Coronary artery (tissue), 2 donors: ENCODE measurements at regions not wholly inside any gene's neighbourhood (a gene's known extent, or its start where the extent isn't known, plus 50 kb on each side); places are given as distances from the start of the nearest gene placed in this dataset.

Experiments
- DNase-seq: peaks from one replicate; pipeline ENCODE4 v3.0.0-alpha.2; 2017; ENCODE audit warnings: low spot score
- H3K27ac ChIP-seq, 2 donors: fragments of 200-600 bp; sonication (generic); one replicate each; pipeline ENCODE4 v1.5.1; 2016 to 2019
- H3K4me3 ChIP-seq: fragments of 200-600 bp; sonication (generic); 2 replicates; pipeline ENCODE4 v1.5.1; 2016; ENCODE audit warnings: mild to moderate bottlenecking, moderate library complexity
- TF ChIP-seq, protein P1 (sequence below): fragments of 200-600 bp; sonication (generic); IDR thresholded peaks from one replicate; pipeline ENCODE4 v1.5.1; 2019; ENCODE audit warnings: antibody characterized with exemption

DNA sequence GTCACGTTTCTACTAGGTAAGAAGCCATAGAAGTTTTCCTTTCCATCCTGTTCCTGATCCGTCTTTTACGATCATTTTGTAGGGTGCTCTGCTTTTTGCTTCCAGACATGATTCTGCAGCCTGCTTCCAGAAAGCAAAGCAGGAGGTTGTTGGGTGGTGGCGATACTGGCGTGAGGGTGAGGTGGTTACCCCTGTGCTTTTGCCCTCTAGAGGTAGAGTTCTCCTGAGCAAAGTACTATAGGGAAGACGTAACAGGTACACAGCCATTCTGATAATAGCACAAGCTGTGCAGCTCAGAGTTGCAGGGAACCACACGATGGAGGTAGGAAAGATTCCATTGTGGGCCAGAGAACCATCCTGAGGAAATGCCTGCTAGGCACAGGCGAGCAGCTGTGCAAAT, 186.0 kb downstream of the PAH start:
- DNase-seq: no peak
- TF ChIP-seq, protein P1, sequence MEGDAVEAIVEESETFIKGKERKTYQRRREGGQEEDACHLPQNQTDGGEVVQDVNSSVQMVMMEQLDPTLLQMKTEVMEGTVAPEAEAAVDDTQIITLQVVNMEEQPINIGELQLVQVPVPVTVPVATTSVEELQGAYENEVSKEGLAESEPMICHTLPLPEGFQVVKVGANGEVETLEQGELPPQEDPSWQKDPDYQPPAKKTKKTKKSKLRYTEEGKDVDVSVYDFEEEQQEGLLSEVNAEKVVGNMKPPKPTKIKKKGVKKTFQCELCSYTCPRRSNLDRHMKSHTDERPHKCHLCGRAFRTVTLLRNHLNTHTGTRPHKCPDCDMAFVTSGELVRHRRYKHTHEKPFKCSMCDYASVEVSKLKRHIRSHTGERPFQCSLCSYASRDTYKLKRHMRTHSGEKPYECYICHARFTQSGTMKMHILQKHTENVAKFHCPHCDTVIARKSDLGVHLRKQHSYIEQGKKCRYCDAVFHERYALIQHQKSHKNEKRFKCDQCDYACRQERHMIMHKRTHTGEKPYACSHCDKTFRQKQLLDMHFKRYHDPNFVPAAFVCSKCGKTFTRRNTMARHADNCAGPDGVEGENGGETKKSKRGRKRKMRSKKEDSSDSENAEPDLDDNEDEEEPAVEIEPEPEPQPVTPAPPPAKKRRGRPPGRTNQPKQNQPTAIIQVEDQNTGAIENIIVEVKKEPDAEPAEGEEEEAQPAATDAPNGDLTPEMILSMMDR: no peak
- Histone ChIP-seq H3K4me3 (no peak overlapping the region), H3K27ac (no peak overlapping the region)

- H3K4me3 ChIP-seq: no peak overlapping the region
- no peak for DNase-seq
- H3K27ac ChIP-seq: no peak overlapping the region
- TF ChIP-seq, protein P1: no peak
Observed at GRCh38 chr12:102728506-102729242, 188.4 kb downstream of the PAH start.

DNA sequence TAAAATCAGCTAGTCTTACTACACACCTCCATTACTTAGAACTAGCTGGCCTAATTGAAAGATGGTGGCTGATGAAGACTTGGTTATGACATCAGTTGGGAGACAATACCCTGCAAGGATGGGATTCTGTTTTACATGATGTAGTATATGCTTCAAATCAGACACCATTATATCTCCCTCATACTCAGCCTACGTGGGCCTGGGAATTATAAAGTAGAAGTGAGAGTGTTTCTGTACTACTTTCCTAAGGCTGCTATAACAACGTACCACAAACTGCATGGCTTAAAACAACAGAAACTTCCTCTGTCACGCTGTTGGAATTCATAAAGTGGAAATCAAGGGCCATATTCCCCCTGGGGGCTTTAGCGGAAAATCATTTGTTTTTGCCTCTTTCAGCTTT, 190.4 kb downstream of the PAH start:
- TF ChIP-seq, protein P1: no peak
- DNase-seq: no peak
- no peak overlapping the region for H3K27ac ChIP-seq

GRCh38 chr12:102722147-102722546, 194.9 kb downstream of the PAH start:
- H3K27ac ChIP-seq: no peak overlapping the region

More for the DNA sequence above, 190.4 kb downstream of the PAH start:
- H3K4me3 ChIP-seq: no peak overlapping the region

GRCh38 chr12:102708108-102708507, 208.9 kb downstream of the PAH start:
- H3K4me3 ChIP-seq: no peak overlapping the region
- TF ChIP-seq, protein P1: no peak
- no peak for DNase-seq
- H3K27ac ChIP-seq: no peak overlapping the region

More at GRCh38 chr12:102722147-102722546, 194.9 kb downstream of the PAH start:
- DNase-seq: no peak
- H3K4me3 ChIP-seq: no peak overlapping the region
- TF ChIP-seq, protein P1: no peak

DNA sequence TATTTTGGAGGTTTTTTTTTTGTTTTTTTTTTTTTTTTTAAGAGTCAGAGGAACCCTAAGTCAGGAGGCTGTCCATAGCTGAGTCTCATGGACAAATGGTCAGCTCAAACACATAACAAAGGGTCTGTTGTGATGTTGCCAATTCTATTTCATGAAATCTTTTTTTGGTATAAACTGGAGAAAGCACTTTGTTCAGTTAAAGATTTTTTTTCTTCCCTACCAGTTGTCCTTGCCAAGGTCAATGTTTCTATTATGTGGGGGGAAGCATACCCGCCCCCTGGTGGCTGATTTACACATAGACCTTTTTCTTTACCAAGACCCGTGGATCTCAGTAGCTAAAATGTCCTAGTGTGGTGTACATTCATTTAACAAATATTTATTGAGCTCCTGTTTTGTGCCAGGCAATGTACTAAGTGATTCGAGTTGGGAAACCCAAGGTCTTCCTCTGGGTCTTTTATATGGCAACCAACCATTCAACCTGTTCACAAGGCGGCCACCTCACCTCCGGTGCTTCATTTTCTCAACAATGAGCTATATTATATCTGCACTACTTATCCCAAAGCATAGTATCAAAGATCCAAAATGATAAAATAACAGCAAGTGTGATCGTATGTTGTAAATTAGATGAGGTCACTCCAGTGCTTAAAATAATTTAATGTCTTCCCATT, 214.5 kb downstream of the PAH start:
- Histone ChIP-seq H3K4me3 (no peak overlapping the region), H3K27ac (no peak overlapping the region)
- DNase-seq: no peak
- TF ChIP-seq, protein P1: no peak

DNA sequence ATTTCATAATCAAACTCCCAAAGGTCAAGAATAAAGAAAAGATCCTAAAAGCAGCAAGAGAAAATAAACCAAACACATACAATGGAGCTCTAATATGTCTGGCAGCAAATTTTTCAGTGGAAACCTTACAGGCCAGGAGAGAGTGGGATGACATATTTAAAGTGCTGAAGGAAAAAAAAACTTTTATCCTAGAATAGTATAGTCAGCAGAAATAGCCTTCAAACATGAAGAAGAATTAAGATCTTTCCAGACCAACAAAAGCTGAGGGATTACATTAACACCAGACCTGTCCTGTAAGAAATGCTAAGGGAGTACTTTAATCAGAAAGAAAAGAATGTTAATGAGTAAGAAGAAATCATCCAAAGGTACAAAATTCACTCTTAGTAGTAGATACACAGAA, 215.7 kb upstream of the IGF1 start:
- TF ChIP-seq, protein P1: no peak
- Histone ChIP-seq H3K27ac (no peak overlapping the region), H3K4me3 (no peak overlapping the region)
- DNase-seq: no peak
